Peyer's patch (tissue), 4 donors: ENCODE measurements at regions not wholly inside any gene's neighbourhood (a gene's known extent, or its start where the extent isn't known, plus 50 kb on each side); places are given as distances from the start of the nearest gene placed in this dataset.

Experiments
- DNase-seq, 3 donors: peaks; one replicate each; pipeline ENCODE4 v3.0.0-alpha.2; 2017 to 2019
- H3K27ac ChIP-seq, 4 donors: fragments of 200-600 bp; sonication (generic); one replicate each; pipeline ENCODE4 v1.5.1; 2016 to 2019
- H3K27me3 ChIP-seq, 2 donors: fragments of 200-600 bp; sonication (generic); one replicate each; pipeline ENCODE4 v1.5.1; 2019
- H3K36me3 ChIP-seq, 3 donors: fragments of 200-600 bp; sonication (generic); one replicate each; pipeline ENCODE4 v1.5.1; 2016 to 2019
- H3K4me1 ChIP-seq, 4 donors: fragments of 200-600 bp; sonication (generic); one replicate each; pipeline ENCODE4 v1.5.1; 2016 to 2019
- H3K4me3 ChIP-seq, 4 donors: fragments of 200-600 bp; sonication (generic); 1 replicate in 3 of 4; 2 replicates in 1 of 4; pipeline ENCODE4 v1.5.1; 2016 to 2019; ENCODE audit warnings: mild to moderate bottlenecking in 1 of 4
- H3K9me3 ChIP-seq, 4 donors: fragments of 200-600 bp; sonication (generic); one replicate each; pipeline ENCODE4 v1.5.1; 2016 to 2019; ENCODE audit warnings: mild to moderate bottlenecking in 1 of 4
- CTCF ChIP-seq, 6 experiments: fragments of 450-650 bp in 4 of 6; fragments of 200-600 bp in 2 of 6; sonication (generic) in 1 of 6; IDR thresholded peaks; one replicate each; pipeline ENCODE4 v1.5.1; 2017 to 2019; ENCODE audit warnings: antibody characterized with exemption in 6 of 6, mild to moderate bottlenecking in 3 of 6, moderate library complexity in 1 of 6
- POLR2A ChIP-seq, 2 donors: fragments of 450-650 bp; IDR thresholded peaks; one replicate each; pipeline ENCODE4 v1.5.1; 2017; ENCODE audit warnings: antibody characterized with exemption in 2 of 2, mild to moderate bottlenecking in 2 of 2, moderate library complexity in 2 of 2

DNA sequence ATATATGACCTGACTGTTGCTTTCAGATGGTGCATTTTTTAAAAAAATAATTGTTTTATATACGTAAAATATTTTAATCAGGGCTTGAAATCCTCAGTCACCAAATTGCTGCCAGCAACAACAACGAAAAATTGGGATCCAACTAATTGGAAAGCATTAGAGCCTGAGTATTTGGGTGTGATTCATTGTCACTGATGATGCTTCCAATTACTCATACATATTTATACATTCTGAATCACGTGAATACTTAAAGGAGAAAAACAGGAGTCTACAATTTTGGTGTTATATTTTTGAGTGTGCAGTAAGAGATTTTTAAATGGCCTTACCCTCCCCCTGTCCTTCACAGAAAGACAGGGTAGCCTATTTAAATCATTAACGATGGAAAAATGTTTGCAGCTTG lies 765.6 kb upstream of the TENM3 start:
- no peaks in the 10 kb centered on the region for H3K27me3 ChIP-seq
- H3K4me1 ChIP-seq: no peaks in the 10 kb centered on the region
- no peaks in the 10 kb centered on the region for H3K9me3 ChIP-seq
- H3K27ac ChIP-seq: no peak overlapping the region
- no peaks in the 10 kb centered on the region for H3K36me3 ChIP-seq
- no peak for DNase-seq
- no peak overlapping the region for H3K4me3 ChIP-seq
- TF ChIP-seq CTCF (IDR thresholded peaks at IDR 0.05): no peak
- TF ChIP-seq POLR2A (IDR thresholded peaks at IDR 0.05): no peak

DNA sequence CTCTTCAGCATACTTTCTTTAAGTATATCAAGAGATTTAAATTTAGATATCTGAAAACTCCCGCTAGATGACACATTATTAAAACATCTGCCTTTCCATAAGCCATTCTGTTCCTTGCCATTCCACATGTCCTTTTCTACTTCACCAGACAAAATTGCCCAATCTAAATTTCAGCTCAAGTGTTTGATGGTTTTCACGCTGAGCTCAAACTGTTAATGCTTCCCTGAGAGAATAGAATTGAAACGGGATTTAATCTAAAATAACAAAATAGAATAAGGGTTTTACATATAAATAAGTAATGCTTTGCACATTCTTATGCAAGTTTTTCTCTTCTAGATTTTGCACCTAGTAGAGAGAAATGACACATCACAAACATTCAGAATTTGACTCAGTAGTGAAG lies 764.5 kb upstream of the TENM3 start:
- no peak for DNase-seq
- Histone ChIP-seq H3K27ac (no peak overlapping the region), H3K27me3 (no peaks in the 10 kb centered on the region), H3K4me1 (no peaks in the 10 kb centered on the region), H3K9me3 (no peaks in the 10 kb centered on the region), H3K4me3 (no peak overlapping the region), H3K36me3 (no peaks in the 10 kb centered on the region)
- TF ChIP-seq POLR2A (IDR thresholded peaks at IDR 0.05) (no peak), CTCF (IDR thresholded peaks at IDR 0.05) (no peak)

DNA sequence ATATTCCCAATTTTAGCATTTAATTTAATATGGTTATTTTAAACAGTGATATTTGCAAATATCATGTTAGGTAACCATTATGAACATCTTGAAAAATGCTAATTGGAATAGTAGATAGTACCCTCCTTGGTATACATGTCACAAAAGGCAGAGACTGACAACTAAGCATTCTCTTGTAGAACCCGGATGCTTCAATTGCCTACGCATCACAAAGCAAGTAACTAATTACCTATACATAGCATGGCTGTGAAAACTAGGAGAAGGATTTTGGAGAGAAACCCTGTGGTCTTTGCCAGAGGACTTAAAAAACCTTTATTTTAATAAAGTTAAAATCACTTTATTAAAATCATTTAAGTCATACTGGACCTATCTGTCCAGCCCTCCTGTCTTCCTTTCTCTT lies 764.1 kb upstream of the TENM3 start:
- TF ChIP-seq CTCF (IDR thresholded peaks at IDR 0.05) (no peak), POLR2A (IDR thresholded peaks at IDR 0.05) (no peak)
- Histone ChIP-seq H3K27ac (no peak overlapping the region), H3K9me3 (no peaks in the 10 kb centered on the region), H3K4me3 (no peak overlapping the region), H3K4me1 (no peaks in the 10 kb centered on the region), H3K36me3 (no peaks in the 10 kb centered on the region), H3K27me3 (no peaks in the 10 kb centered on the region)
- DNase-seq: no peak

- no peaks in the 10 kb centered on the region for H3K27me3 ChIP-seq
- no peak overlapping the region for H3K4me3 ChIP-seq
- H3K9me3 ChIP-seq: no peaks in the 10 kb centered on the region
- H3K27ac ChIP-seq: no peak overlapping the region
- H3K36me3 ChIP-seq: no peaks in the 10 kb centered on the region
- DNase-seq: no peak
- TF ChIP-seq CTCF (IDR thresholded peaks at IDR 0.05): no peak
- TF ChIP-seq POLR2A (IDR thresholded peaks at IDR 0.05): no peak
- no peaks in the 10 kb centered on the region for H3K4me1 ChIP-seq
Measured at GRCh38 chr4:181484396-181484795, 758.8 kb upstream of the TENM3 start.

GRCh38 chr4:181488926-181489325 lies 754.3 kb upstream of the TENM3 start:
- no peak for DNase-seq
- no peak for TF ChIP-seq POLR2A (IDR thresholded peaks at IDR 0.05)

GRCh38 chr4:181498148-181498547 lies 745.1 kb upstream of the TENM3 start:
- Histone ChIP-seq H3K27me3 (no peaks in the 10 kb centered on the region), H3K36me3 (no peaks in the 10 kb centered on the region), H3K4me3 (no peak overlapping the region), H3K9me3 (no peaks in the 10 kb centered on the region), H3K4me1 (no peaks in the 10 kb centered on the region), H3K27ac (no peak overlapping the region)
- no peak for DNase-seq
- TF ChIP-seq CTCF (IDR thresholded peaks at IDR 0.05) (no peak), POLR2A (IDR thresholded peaks at IDR 0.05) (no peak)

More at GRCh38 chr4:181488926-181489325, 754.3 kb upstream of the TENM3 start:
- no peak overlapping the region for H3K4me3 ChIP-seq
- H3K36me3 ChIP-seq: no peaks in the 10 kb centered on the region
- H3K9me3 ChIP-seq: no peaks in the 10 kb centered on the region
- no peaks in the 10 kb centered on the region for H3K4me1 ChIP-seq
- no peaks in the 10 kb centered on the region for H3K27me3 ChIP-seq
- H3K27ac ChIP-seq: no peak overlapping the region
